Prostate gland (tissue), 2 donors: ENCODE measurements at regions not wholly inside any gene's neighbourhood (a gene's known extent, or its start where the extent isn't known, plus 50 kb on each side); places are given as distances from the start of the nearest gene placed in this dataset.

ENCODE experiments used
- POLR2AphosphoS5 ChIP-seq: sonication (generic); formaldehyde crosslinking; IDR thresholded peaks from one replicate; pipeline ENCODE4 v1.6.1; 2017; ENCODE audit warnings: antibody characterized with exemption
- TF ChIP-seq, protein P1 (sequence below), 4 experiments: fragments of 200-600 bp in 2 of 4; fragments of 450-650 bp in 2 of 4; sonication (generic) in 2 of 4; IDR thresholded peaks; 1 replicate in 3 of 4; 2 replicates in 1 of 4; pipeline ENCODE4 v1.5.1; 2016 to 2019; ENCODE audit warnings: antibody characterized with exemption in 4 of 4, mild to moderate bottlenecking in 2 of 4, moderate library complexity in 2 of 4

DNA sequence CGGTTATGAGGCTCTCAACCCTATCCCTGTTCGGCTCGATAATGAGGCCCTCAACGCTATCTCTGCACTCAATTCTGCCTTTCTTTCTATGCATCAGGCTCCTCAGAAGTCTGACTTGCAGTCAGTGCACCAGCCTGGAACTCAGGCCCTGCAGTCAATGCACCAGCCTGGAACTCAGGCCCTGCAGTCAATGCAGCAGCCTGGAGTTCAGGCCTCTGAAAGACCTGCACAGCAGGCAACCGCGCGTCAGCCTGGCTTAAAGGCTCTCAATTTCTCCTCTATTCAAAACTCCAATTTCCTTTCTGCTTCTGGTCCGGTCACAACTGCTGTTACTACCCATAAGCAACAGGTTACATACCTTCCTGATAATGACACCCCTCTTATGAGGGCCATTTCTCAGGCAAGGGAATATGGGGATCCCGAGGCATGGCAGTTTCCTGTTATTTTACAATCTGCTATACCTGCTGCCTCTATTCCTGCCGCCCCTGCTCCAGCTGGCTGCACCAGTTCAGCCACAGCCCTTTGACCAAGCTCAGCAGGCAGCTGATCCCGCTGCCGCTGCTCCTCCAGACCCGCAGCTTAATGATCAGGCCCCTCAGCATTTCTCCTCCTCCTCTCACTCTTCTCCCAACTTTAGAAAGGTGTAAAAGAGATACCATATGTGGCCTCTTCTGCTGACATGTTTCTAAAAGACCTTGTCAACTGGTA lies 933.6 kb upstream of the FANCL start:
- TF ChIP-seq, protein P1, sequence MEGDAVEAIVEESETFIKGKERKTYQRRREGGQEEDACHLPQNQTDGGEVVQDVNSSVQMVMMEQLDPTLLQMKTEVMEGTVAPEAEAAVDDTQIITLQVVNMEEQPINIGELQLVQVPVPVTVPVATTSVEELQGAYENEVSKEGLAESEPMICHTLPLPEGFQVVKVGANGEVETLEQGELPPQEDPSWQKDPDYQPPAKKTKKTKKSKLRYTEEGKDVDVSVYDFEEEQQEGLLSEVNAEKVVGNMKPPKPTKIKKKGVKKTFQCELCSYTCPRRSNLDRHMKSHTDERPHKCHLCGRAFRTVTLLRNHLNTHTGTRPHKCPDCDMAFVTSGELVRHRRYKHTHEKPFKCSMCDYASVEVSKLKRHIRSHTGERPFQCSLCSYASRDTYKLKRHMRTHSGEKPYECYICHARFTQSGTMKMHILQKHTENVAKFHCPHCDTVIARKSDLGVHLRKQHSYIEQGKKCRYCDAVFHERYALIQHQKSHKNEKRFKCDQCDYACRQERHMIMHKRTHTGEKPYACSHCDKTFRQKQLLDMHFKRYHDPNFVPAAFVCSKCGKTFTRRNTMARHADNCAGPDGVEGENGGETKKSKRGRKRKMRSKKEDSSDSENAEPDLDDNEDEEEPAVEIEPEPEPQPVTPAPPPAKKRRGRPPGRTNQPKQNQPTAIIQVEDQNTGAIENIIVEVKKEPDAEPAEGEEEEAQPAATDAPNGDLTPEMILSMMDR (IDR thresholded peaks at IDR 0.05), result no peak
- no peak for TF ChIP-seq POLR2AphosphoS5
